Ishikawa (cell line): ENCODE measurements at regions not wholly inside any gene's neighbourhood (a gene's known extent, or its start where the extent isn't known, plus 50 kb on each side); places are given as distances from the start of the nearest gene placed in this dataset.

Experiments
- CEBPB ChIP-seq: IDR thresholded peaks from 2 replicates; pipeline ENCODE4 v1.6.1; 2012
- CREB1 ChIP-seq: IDR thresholded peaks from 2 replicates; pipeline ENCODE4 v1.6.1; 2012; ENCODE audit warnings: low read depth
- EGR1 ChIP-seq: IDR thresholded peaks from 2 replicates; pipeline ENCODE4 v1.6.1; 2012
- EP300 ChIP-seq: IDR thresholded peaks from 2 replicates; pipeline ENCODE4 v1.6.1; 2012; ENCODE audit warnings: borderline replicate concordance
- FOXM1 ChIP-seq: IDR thresholded peaks from 2 replicates; pipeline ENCODE4 v1.6.1; 2012; ENCODE audit warnings: low read depth, borderline replicate concordance
- NFIC ChIP-seq: IDR thresholded peaks from 2 replicates; pipeline ENCODE4 v1.6.1; 2012
- RAD21 ChIP-seq: IDR thresholded peaks from 2 replicates; pipeline ENCODE4 v1.6.1; 2012; ENCODE audit warnings: low read depth
- TAF1 ChIP-seq: IDR thresholded peaks from 2 replicates; pipeline ENCODE4 v1.6.1; 2012; ENCODE audit warnings: low read depth, mild to moderate bottlenecking
- TCF12 ChIP-seq: IDR thresholded peaks from 2 replicates; pipeline ENCODE4 v1.6.1; 2012; ENCODE audit warnings: low read depth
- TEAD4 ChIP-seq: IDR thresholded peaks from 2 replicates; pipeline ENCODE4 v1.6.1; 2012
- YY1 ChIP-seq: IDR thresholded peaks from 2 replicates; pipeline ENCODE4 v1.6.1; 2012; ENCODE audit warnings: low read depth
- ZBTB7A ChIP-seq: IDR thresholded peaks from 2 replicates; pipeline ENCODE4 v1.6.1; 2012; ENCODE audit warnings: low read depth
- TF ChIP-seq, protein P1 (sequence below): IDR thresholded peaks from 2 replicates; pipeline ENCODE4 v1.6.1; 2012
- TF ChIP-seq, protein P2 (sequence below): IDR thresholded peaks from 2 replicates; pipeline ENCODE4 v1.6.1; 2012
- TF ChIP-seq, protein P3 (sequence below): IDR thresholded peaks from 2 replicates; pipeline ENCODE4 v1.6.1; 2012; ENCODE audit warnings: low read depth, mild to moderate bottlenecking

- TF ChIP-seq, protein P1, sequence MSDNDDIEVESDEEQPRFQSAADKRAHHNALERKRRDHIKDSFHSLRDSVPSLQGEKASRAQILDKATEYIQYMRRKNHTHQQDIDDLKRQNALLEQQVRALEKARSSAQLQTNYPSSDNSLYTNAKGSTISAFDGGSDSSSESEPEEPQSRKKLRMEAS: no peak
- TF ChIP-seq TCF12 (no peak), TEAD4 (no peak), EGR1 (no peak), YY1 (no peak), CREB1 (no peak), RAD21 (no peak), ZBTB7A (no peak), EP300 (no peak), NFIC (no peak), TAF1 (no peak), CEBPB (no peak), FOXM1 (no peak)
- TF ChIP-seq, protein P2, sequence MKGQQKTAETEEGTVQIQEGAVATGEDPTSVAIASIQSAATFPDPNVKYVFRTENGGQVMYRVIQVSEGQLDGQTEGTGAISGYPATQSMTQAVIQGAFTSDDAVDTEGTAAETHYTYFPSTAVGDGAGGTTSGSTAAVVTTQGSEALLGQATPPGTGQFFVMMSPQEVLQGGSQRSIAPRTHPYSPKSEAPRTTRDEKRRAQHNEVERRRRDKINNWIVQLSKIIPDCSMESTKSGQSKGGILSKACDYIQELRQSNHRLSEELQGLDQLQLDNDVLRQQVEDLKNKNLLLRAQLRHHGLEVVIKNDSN: no peak
- TF ChIP-seq, protein P3, sequence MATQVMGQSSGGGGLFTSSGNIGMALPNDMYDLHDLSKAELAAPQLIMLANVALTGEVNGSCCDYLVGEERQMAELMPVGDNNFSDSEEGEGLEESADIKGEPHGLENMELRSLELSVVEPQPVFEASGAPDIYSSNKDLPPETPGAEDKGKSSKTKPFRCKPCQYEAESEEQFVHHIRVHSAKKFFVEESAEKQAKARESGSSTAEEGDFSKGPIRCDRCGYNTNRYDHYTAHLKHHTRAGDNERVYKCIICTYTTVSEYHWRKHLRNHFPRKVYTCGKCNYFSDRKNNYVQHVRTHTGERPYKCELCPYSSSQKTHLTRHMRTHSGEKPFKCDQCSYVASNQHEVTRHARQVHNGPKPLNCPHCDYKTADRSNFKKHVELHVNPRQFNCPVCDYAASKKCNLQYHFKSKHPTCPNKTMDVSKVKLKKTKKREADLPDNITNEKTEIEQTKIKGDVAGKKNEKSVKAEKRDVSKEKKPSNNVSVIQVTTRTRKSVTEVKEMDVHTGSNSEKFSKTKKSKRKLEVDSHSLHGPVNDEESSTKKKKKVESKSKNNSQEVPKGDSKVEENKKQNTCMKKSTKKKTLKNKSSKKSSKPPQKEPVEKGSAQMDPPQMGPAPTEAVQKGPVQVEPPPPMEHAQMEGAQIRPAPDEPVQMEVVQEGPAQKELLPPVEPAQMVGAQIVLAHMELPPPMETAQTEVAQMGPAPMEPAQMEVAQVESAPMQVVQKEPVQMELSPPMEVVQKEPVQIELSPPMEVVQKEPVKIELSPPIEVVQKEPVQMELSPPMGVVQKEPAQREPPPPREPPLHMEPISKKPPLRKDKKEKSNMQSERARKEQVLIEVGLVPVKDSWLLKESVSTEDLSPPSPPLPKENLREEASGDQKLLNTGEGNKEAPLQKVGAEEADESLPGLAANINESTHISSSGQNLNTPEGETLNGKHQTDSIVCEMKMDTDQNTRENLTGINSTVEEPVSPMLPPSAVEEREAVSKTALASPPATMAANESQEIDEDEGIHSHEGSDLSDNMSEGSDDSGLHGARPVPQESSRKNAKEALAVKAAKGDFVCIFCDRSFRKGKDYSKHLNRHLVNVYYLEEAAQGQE: no peak
Measured at GRCh38 chr11:128179512-128179911, 407.8 kb downstream of the ETS1 start.

DNA sequence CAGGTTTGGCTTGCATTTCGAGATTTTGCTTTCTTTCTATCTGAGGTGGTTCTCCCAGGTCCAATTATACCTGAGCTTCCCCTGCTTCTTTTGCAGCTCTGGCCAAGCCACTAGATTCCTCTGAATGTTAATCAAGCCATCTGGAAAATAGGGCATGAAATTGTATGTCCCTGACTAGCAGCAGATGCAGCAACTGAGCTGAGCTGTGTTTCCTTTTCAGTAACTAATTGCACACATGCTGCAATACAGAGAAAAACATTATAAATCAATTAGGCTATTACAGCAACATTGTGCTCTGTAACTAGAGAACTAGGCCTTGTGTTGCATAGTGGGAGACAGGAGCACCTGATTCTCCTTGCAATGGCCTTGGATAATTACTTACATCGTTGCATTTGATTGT, 408.3 kb downstream of the ETS1 start:
- no peak for TF ChIP-seq ZBTB7A
- TF ChIP-seq RAD21: no peak
- TF ChIP-seq, protein P2: no peak
- TF ChIP-seq TCF12: no peak
- TF ChIP-seq TAF1: no peak
- no peak for TF ChIP-seq FOXM1
- TF ChIP-seq YY1: no peak

DNA sequence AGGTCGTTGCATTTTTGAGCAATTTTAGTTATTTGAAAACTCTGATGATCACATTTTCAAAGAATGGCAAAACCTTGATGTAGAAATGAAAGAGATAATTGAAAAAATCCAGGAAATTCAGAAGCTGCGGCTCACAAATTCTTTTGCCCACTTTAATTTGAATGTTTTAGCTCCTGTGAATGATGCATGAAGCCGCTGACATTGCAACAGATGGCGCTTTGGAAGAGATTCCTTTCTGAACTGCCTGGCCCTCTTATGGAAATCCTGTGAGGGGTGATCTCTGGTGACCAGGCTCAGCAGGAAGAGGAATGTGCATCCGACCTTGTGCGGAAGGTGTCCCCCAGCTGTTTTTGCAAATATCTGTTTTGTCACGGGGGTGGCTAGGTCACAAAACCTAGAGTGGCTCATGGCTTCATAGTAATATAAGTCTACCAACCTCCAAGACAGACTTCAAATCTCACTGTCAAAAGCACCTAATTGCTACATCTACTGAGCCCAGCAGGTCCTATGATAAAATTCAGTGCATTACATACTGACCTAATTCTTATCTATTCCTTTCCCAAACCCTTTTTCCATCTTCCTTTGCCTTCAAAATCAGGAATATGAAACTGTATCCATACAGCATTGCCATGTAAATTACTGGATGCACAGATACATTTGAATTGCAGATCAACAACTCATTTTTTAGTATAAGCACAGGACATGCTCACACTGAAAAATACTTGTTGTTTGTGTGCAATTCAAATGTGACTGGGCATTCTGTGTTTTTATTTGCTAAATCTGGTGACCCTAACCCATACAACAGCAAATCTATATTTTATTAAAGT, 412.7 kb downstream of the ETS1 start:
- TF ChIP-seq CREB1: no peak
- no peak for TF ChIP-seq EGR1
- no peak for TF ChIP-seq TAF1
- TF ChIP-seq FOXM1: no peak
- TF ChIP-seq ZBTB7A: no peak
- no peak for TF ChIP-seq EP300
- no peak for TF ChIP-seq CEBPB
- TF ChIP-seq, protein P2: no peak
- TF ChIP-seq YY1: no peak
- TF ChIP-seq, protein P3: no peak
- no peak for TF ChIP-seq TCF12
- TF ChIP-seq, protein P1: no peak
- no peak for TF ChIP-seq RAD21
- no peak for TF ChIP-seq TEAD4
- TF ChIP-seq NFIC: no peak

- no peak for TF ChIP-seq CREB1
- TF ChIP-seq NFIC: 0 out of 2 replicates have a peak, but pooled peaks have one; percentile 16
- TF ChIP-seq, protein P2: no peak
- peak; percentile 89 for TF ChIP-seq RAD21
Measured at GRCh38 chr11:128172046-128172878, 415.1 kb downstream of the ETS1 start.
